Neural progenitor cell (in vitro differentiated cells): ENCODE measurements at regions not wholly inside any gene's neighbourhood (a gene's known extent, or its start where the extent isn't known, plus 50 kb on each side); places are given as distances from the start of the nearest gene placed in this dataset.
A peak's percentile ranks its signal among the peaks of the same experiment; 100 is the strongest.

Source experiments
- DNase-seq: peaks from one replicate; pipeline ENCODE4 v3.0.0-alpha.2; 2016; ENCODE audit warnings: low spot score
- H2AFZ ChIP-seq: fragments of 200-600 bp; sonication (generic); replicated peaks from 2 replicates; pipeline ENCODE4 v1.6.1; 2016; ENCODE audit warnings: antibody characterized with exemption
- H3F3A ChIP-seq: fragments of 200-600 bp; sonication (generic); 2 replicates; pipeline ENCODE4 v1.6.1; 2016; ENCODE audit warnings: antibody characterized with exemption, low read depth
- H3K27ac ChIP-seq: fragments of 200-600 bp; sonication (generic); 2 replicates; pipeline ENCODE4 v1.5.1; 2016; ENCODE audit warnings: mild to moderate bottlenecking
- H3K27me3 ChIP-seq: fragments of 200-600 bp; sonication (generic); 2 replicates; pipeline ENCODE4 v1.6.1; 2016; ENCODE audit warnings: mild to moderate bottlenecking, moderate library complexity
- H3K36me3 ChIP-seq: fragments of 200-600 bp; sonication (generic); 2 replicates; pipeline ENCODE4 v1.5.1; 2016
- H3K4me1 ChIP-seq: fragments of 200-600 bp; sonication (generic); 2 replicates; pipeline ENCODE4 v1.6.1; 2016; ENCODE audit warnings: mixed run types
- H3K4me2 ChIP-seq: fragments of 200-600 bp; sonication (generic); 2 replicates; pipeline ENCODE4 v1.6.1; 2016
- H3K4me3 ChIP-seq: fragments of 200-600 bp; sonication (generic); 2 replicates; pipeline ENCODE4 v1.5.1; 2016
- H3K79me2 ChIP-seq: fragments of 200-600 bp; sonication (generic); 2 replicates; pipeline ENCODE4 v1.6.1; 2016; ENCODE audit warnings: low read depth
- H3K9ac ChIP-seq: fragments of 200-600 bp; sonication (generic); 2 replicates; pipeline ENCODE4 v1.6.1; 2016
- H3K9me3 ChIP-seq: fragments of 200-600 bp; sonication (generic); 2 replicates; pipeline ENCODE4 v1.5.1; 2016; ENCODE audit warnings: low read depth
- H4K20me1 ChIP-seq: fragments of 200-600 bp; sonication (generic); 2 replicates; pipeline ENCODE4 v1.6.1; 2016; ENCODE audit warnings: low read depth
- H3K27ac Mint-ChIP-seq: 3 replicates; pipeline ENCODE4 v1.8.0; 2021; ENCODE audit warnings: mixed read lengths
- H3K27me3 Mint-ChIP-seq: 2 replicates; pipeline ENCODE4 v1.8.0; 2022; ENCODE audit warnings: low read depth, mild to moderate bottlenecking, inconsistent platforms, moderate library complexity, mixed read lengths; ENCODE audit not compliant: insufficient read depth
- H3K36me3 Mint-ChIP-seq: 3 replicates; pipeline ENCODE4 v1.8.0; 2021; ENCODE audit warnings: mixed read lengths
- H3K4me1 Mint-ChIP-seq: 3 replicates; pipeline ENCODE4 v1.8.0; 2021; ENCODE audit warnings: mixed read lengths
- H3K4me3 Mint-ChIP-seq: 3 replicates; pipeline ENCODE4 v1.8.0; 2021; ENCODE audit warnings: mild to moderate bottlenecking, moderate library complexity, mixed read lengths
- H3K9me3 Mint-ChIP-seq: 3 replicates; pipeline ENCODE4 v1.8.0; 2020; ENCODE audit warnings: mixed read lengths
- EZH2 ChIP-seq: fragments of 200-600 bp; sonication (generic); IDR thresholded peaks from 2 replicates; pipeline ENCODE4 v1.6.1; 2017; ENCODE audit warnings: antibody characterized with exemption, mild to moderate bottlenecking, moderate library complexity
- EZH2phosphoT487 ChIP-seq: fragments of 200-600 bp; sonication (generic); IDR thresholded peaks from 2 replicates; pipeline ENCODE4 v1.6.1; 2017; ENCODE audit warnings: antibody characterized with exemption
- TF ChIP-seq, protein P1 (sequence below): fragments of 200-600 bp; sonication (generic); IDR thresholded peaks from 2 replicates; pipeline ENCODE4 v1.5.1; 2017; ENCODE audit warnings: antibody characterized with exemption, mild to moderate bottlenecking

DNA sequence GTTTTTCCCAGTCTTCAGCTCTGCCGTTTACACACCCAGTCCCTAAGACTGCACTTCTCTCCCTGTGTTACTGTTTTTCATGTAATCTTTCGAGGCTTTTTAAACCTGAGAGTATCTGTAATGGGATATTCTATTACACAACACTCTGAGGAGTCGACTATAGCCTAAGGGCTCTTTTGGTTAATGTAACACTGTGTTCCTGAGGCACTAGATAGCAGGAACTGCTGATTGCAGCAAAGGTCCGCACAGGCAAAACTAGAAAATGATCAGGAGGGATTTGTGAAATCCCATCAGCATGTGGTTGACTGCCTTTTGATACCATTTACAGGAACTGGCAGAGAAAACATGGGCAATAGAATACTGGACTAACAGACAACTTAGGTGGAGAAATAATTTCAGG is 512.3 kb upstream of the RAG2 start:
- H3K27me3 Mint-ChIP-seq, result no peaks in the 10 kb centered on the region
- H3K27ac ChIP-seq, result no peak overlapping the region
- no peaks in the 10 kb centered on the region for H3F3A ChIP-seq
- no peak overlapping the region for H3K9ac ChIP-seq
- no peaks in the 10 kb centered on the region for H3K9me3 Mint-ChIP-seq
- H2AFZ ChIP-seq, result no peak overlapping the region
- H3K27me3 ChIP-seq, result no peaks in the 10 kb centered on the region
- no peaks in the 10 kb centered on the region for H3K4me1 ChIP-seq
- no peaks in the 10 kb centered on the region for H3K36me3 Mint-ChIP-seq
- H3K4me3 ChIP-seq, result no peak overlapping the region
- H3K4me2 ChIP-seq, result no peak overlapping the region
- H3K4me3 Mint-ChIP-seq, result no peak overlapping the region
- H4K20me1 ChIP-seq, result no peaks in the 10 kb centered on the region
- TF ChIP-seq, protein P1, sequence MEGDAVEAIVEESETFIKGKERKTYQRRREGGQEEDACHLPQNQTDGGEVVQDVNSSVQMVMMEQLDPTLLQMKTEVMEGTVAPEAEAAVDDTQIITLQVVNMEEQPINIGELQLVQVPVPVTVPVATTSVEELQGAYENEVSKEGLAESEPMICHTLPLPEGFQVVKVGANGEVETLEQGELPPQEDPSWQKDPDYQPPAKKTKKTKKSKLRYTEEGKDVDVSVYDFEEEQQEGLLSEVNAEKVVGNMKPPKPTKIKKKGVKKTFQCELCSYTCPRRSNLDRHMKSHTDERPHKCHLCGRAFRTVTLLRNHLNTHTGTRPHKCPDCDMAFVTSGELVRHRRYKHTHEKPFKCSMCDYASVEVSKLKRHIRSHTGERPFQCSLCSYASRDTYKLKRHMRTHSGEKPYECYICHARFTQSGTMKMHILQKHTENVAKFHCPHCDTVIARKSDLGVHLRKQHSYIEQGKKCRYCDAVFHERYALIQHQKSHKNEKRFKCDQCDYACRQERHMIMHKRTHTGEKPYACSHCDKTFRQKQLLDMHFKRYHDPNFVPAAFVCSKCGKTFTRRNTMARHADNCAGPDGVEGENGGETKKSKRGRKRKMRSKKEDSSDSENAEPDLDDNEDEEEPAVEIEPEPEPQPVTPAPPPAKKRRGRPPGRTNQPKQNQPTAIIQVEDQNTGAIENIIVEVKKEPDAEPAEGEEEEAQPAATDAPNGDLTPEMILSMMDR, result no peak
- TF ChIP-seq EZH2, result no peak
- no peak for TF ChIP-seq EZH2phosphoT487
- no peak for DNase-seq
- no peaks in the 10 kb centered on the region for H3K79me2 ChIP-seq
- no peaks in the 10 kb centered on the region for H3K4me1 Mint-ChIP-seq
- H3K36me3 ChIP-seq, result no peaks in the 10 kb centered on the region
- no peak overlapping the region for H3K27ac Mint-ChIP-seq
- no peaks in the 10 kb centered on the region for H3K9me3 ChIP-seq

DNA sequence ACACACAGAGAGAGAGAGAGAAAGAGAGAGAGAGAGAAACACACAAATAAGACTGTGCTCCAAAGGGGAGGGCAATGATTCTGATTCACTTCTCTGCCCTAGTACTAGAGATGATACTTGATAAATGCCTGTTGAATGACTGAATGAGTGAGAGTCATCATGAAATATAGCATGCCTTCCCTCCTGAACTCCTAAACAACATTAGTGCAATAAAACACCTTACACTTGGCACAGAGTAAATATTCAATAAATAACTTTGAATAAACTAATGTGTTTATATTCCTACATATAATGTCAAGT is 511.2 kb upstream of the RAG2 start:
- H3K36me3 ChIP-seq, result no peaks in the 10 kb centered on the region
- no peak overlapping the region for H3K27ac ChIP-seq
- H3K79me2 ChIP-seq, result no peaks in the 10 kb centered on the region
- H3K36me3 Mint-ChIP-seq, result no peaks in the 10 kb centered on the region
- no peak overlapping the region for H3K9ac ChIP-seq
- no peaks in the 10 kb centered on the region for H4K20me1 ChIP-seq
- H3K9me3 Mint-ChIP-seq, result no peaks in the 10 kb centered on the region
- no peaks in the 10 kb centered on the region for H3K27me3 ChIP-seq
- DNase-seq, result no peak
- no peaks in the 10 kb centered on the region for H3K27me3 Mint-ChIP-seq
- no peaks in the 10 kb centered on the region for H3K9me3 ChIP-seq
- no peak for TF ChIP-seq EZH2
- TF ChIP-seq EZH2phosphoT487, result no peak
- TF ChIP-seq, protein P1, result no peak
- H3F3A ChIP-seq, result no peaks in the 10 kb centered on the region
- H3K4me2 ChIP-seq, result no peak overlapping the region
- H3K4me3 Mint-ChIP-seq, result no peak overlapping the region
- H3K4me3 ChIP-seq, result no peak overlapping the region
- no peaks in the 10 kb centered on the region for H3K4me1 Mint-ChIP-seq
- H3K27ac Mint-ChIP-seq, result no peak overlapping the region
- H3K4me1 ChIP-seq, result no peaks in the 10 kb centered on the region
- no peak overlapping the region for H2AFZ ChIP-seq

DNA sequence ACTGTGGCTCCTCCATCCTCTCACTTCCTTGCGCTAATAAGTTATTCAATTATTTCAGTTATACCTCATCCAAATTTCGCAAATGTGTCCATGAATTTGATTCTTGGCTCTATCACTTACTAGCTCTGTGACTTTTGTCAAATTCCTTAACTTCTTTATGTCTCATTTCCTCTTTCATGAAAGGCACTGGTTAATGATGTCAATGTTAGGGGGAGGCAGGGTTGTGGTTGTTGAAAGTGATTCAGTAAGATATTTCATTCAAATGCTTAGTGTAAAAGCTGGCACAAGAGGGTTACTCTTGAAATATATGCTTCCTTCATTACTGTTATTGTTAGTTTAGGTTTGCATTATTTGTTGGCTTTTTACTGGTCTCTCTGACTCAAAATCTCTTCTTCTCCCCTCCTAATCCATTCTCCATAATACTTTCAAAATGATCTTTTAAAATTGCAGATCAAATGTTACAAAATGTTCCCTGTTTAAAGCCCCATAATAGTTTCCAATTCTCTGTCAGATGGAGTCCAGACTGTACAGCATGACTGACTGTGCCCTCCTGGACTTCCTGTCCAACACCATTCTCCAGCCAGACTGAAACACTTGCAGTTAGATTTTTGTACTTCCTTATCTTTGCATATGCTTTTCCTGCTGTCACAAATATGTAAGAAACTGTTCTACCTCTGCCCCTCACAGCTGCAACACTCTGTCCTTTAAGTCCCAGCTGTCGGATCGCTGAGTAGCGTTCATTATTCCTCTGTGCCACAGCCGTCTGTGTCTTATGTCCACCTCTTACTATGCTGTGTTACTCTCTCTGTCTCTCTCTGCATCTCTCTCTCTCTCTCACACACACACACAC is 510.6 kb upstream of the RAG2 start:
- TF ChIP-seq EZH2 (no peak), EZH2phosphoT487 (no peak)
- TF ChIP-seq, protein P1, result no peak
- H3K27ac Mint-ChIP-seq, result peak overlapping the region; percentile 14
- no peak overlapping the region for H3K4me3 Mint-ChIP-seq
- no peaks in the 10 kb centered on the region for H3K27me3 Mint-ChIP-seq
- Histone ChIP-seq H3K27ac (no peak overlapping the region), H2AFZ (peak overlapping the region; percentile 45), H3K27me3 (no peaks in the 10 kb centered on the region), H3F3A (no peaks in the 10 kb centered on the region), H3K79me2 (no peaks in the 10 kb centered on the region), H3K4me1 (no peaks in the 10 kb centered on the region), H3K4me2 (no peak overlapping the region), H4K20me1 (no peaks in the 10 kb centered on the region), H3K36me3 (no peaks in the 10 kb centered on the region), H3K9ac (no peak overlapping the region), H3K9me3 (no peaks in the 10 kb centered on the region), H3K4me3 (no peak overlapping the region)
- no peaks in the 10 kb centered on the region for H3K36me3 Mint-ChIP-seq
- H3K9me3 Mint-ChIP-seq, result no peaks in the 10 kb centered on the region
- no peaks in the 10 kb centered on the region for H3K4me1 Mint-ChIP-seq
- DNase-seq, result no peak
